ENCODE measurements at regions not wholly inside any gene's neighbourhood (a gene's known extent, or its start where the extent isn't known, plus 50 kb on each side); places are given as distances from the start of the nearest gene placed in this dataset.
A peak's percentile ranks its signal among the peaks of the same experiment; 100 is the strongest.

DNA sequence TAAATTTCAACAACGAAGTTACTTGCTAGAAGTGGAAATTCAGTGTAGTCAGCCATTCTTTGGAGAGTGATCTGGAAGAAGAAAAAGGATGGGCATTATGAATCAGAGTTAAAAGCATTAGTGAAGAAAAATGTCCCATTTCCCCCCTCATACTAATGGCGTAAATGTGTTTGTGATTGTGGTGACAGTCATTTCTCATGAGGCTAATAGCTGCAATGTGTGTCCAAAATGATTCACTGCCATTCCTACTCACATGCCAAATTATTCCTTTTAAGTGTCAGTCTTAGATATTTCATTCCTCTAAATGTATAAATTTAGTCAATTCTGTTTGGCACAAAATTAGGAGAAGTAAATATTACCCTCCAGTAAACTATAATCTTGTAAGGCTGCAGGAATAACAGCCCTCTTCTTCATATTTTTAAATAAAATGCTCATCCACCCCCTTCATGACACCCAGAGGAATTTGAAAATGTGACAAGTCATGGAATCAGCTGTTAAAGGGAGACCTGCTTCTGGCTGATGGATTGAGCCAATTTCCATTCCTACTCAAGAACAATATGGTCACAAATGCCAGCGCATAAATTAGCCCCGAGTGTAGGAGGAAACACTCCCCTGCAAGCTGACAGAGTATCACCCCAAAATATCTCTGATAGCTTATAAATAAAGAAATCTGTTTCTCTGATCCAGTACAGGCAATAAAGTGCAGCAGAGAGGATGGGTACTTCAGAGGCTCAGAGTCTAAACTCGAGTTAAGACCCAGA is 912.3 kb upstream of the SEL1L start:
- no peak for DNase-seq (ENCODE audit: low read depth)
- H3K4me3 ChIP-seq (ENCODE audit: low read length) = no peak overlapping the region
- H3K9ac ChIP-seq (ENCODE audit: low read length) = no peak overlapping the region
- H3K9me3 ChIP-seq (ENCODE audit: control insufficient read depth, low read length) = no peaks in the 10 kb centered on the region
- no peaks in the 10 kb centered on the region for H3K36me3 ChIP-seq (ENCODE audit: control insufficient read depth, insufficient read depth, low read length, severe bottlenecking)
- no peaks in the 10 kb centered on the region for H3K27me3 ChIP-seq (replicated peaks; ENCODE audit: control insufficient read depth, insufficient read depth, low read length)
- H3K4me1 ChIP-seq (ENCODE audit: control insufficient read depth, insufficient read depth, low read length) = peaks cover 14% of the 10 kb centered on the region

DNA sequence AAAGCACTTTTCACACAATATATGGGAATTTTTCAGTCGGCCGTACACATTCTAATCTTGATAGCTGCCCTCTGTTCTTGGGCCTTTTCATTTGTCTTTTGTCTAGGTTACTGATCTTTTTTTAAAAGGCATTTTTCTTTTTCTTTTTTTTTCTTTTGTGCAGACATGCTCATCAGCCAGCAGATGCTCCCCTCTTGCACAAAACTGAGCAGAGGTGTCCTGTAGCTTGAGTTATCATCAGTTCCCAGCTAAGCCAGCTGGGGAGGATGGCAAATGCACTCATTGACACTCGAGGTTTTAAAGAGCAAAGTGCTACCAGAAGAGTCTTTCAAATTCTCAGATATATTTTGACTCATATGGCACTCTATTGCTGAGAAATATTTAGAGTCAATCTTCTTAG is 913.9 kb upstream of the SEL1L start:
- Histone ChIP-seq H3K9ac (ENCODE audit: low read length) (no peak overlapping the region), H3K9me3 (ENCODE audit: control insufficient read depth, low read length) (no peaks in the 10 kb centered on the region), H3K27me3 (replicated peaks; ENCODE audit: control insufficient read depth, insufficient read depth, low read length) (no peaks in the 10 kb centered on the region), H3K36me3 (ENCODE audit: control insufficient read depth, insufficient read depth, low read length, severe bottlenecking) (no peaks in the 10 kb centered on the region), H3K4me1 (ENCODE audit: control insufficient read depth, insufficient read depth, low read length) (peaks cover 14% of the 10 kb centered on the region), H3K4me3 (ENCODE audit: low read length) (no peak overlapping the region)
- no peak for DNase-seq (ENCODE audit: low read depth)

DNA sequence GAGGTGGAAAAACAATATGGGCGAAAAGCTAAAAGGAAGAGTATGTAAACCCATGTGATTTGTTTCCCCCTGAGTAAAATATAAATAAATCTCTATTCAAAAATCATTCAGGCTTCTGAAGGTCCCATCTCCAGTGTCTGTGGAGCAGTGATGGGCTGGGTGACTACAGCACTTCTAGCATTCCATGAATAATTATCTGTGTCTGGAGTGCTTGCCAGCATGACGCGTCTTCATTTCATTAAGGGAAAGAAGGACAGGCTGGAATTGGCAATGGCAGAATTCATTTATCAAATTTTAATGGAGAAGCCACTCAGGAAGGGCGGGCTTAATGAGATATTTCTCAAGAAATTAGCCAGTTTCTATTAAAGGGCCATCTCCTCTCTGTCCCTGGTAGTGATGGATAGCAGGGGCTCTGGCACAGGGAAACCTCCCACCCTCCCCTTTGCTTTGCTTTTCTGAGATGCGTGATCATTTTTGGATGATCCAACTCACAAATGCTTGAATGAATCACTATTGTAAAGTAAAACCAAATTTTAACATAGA is 916.3 kb upstream of the SEL1L start:
- DNase-seq (ENCODE audit: low read depth) = no peak
- Histone ChIP-seq H3K36me3 (ENCODE audit: control insufficient read depth, insufficient read depth, low read length, severe bottlenecking) (no peaks in the 10 kb centered on the region), H3K4me1 (ENCODE audit: control insufficient read depth, insufficient read depth, low read length) (peaks cover 14% of the 10 kb centered on the region), H3K9me3 (ENCODE audit: control insufficient read depth, low read length) (no peaks in the 10 kb centered on the region), H3K9ac (ENCODE audit: low read length) (no peak overlapping the region), H3K4me3 (ENCODE audit: low read length) (peak overlapping the region; percentile 11), H3K27me3 (replicated peaks; ENCODE audit: control insufficient read depth, insufficient read depth, low read length) (no peaks in the 10 kb centered on the region)

DNA sequence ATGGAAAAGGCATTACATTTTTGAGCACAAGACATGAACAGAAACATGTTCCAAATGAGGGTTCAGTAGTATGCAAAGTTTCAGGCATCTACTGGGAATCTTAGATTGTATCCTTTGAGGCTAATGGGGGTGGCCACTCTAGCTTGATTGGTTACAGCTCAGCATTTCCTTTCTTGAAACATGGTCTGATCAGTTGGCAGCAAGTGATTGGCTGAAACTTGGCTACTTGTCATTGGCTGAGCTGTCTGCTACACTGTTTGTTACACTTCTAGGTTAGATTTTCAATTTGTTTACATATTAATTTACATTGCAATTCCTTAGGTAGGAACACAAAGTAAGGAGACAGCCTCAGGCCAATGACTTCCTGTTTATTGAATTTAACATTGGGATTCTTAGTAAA is 918.0 kb upstream of the SEL1L start:
- Histone ChIP-seq H3K9me3 (ENCODE audit: control insufficient read depth, low read length) (no peaks in the 10 kb centered on the region), H3K36me3 (ENCODE audit: control insufficient read depth, insufficient read depth, low read length, severe bottlenecking) (no peaks in the 10 kb centered on the region), H3K4me1 (ENCODE audit: control insufficient read depth, insufficient read depth, low read length) (peaks cover 10% of the 10 kb centered on the region), H3K9ac (ENCODE audit: low read length) (no peak overlapping the region), H3K27me3 (replicated peaks; ENCODE audit: control insufficient read depth, insufficient read depth, low read length) (no peaks in the 10 kb centered on the region), H3K4me3 (ENCODE audit: low read length) (no peak overlapping the region)
- no peak for DNase-seq (ENCODE audit: low read depth)

DNA sequence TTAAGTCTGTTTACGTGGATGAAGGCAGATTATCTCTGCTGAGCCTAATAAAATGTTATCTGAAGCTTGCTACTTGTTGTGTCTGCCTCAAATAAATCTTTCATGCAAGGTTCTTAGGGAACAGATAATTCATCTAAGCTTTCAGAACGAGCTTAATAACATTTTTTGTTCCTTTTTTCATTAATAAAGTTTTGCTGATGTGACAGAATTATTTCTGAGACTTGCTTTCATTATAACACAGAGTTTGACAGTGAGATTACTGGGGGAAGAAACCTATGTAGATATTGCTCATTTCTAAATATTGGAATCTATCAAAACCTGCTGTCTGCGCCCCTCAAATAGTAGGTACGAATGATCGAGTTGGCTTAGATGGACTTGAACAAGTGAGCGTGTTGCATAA is 948.7 kb upstream of the SEL1L start:
- H3K27me3 ChIP-seq (replicated peaks; ENCODE audit: control insufficient read depth, insufficient read depth, low read length) = no peaks in the 10 kb centered on the region
- no peak for DNase-seq (ENCODE audit: low read depth)

DNA sequence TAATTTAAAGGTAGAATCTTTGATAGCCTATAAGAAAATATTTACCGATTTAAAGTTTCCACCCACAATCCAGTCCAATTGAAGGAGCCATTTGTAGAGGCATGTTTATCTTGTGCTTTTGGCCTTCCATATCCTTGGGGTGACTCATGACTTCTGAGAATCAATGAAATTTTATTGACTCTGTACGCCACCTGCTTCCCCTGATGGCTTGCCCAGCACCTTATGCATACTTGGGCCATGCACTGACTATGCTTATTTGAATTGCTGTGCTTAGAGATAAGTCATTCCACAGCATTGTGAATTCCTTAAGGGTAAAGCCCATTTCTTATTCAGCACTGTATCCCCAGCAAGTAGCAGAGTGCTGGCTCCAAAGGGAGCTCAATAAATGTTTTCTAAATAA is 954.8 kb upstream of the SEL1L start:
- Histone ChIP-seq H3K36me3 (ENCODE audit: control insufficient read depth, insufficient read depth, low read length, severe bottlenecking) (no peaks in the 10 kb centered on the region), H3K9ac (ENCODE audit: low read length) (no peak overlapping the region), H3K4me3 (ENCODE audit: low read length) (no peak overlapping the region), H3K4me1 (ENCODE audit: control insufficient read depth, insufficient read depth, low read length) (no peaks in the 10 kb centered on the region), H3K27me3 (replicated peaks; ENCODE audit: control insufficient read depth, insufficient read depth, low read length) (no peaks in the 10 kb centered on the region), H3K9me3 (ENCODE audit: control insufficient read depth, low read length) (no peaks in the 10 kb centered on the region)
- no peak for DNase-seq (ENCODE audit: low read depth)

More for the DNA sequence above, 948.7 kb upstream of the SEL1L start:
- H3K36me3 ChIP-seq (ENCODE audit: control insufficient read depth, insufficient read depth, low read length, severe bottlenecking) = no peaks in the 10 kb centered on the region
- H3K9ac ChIP-seq (ENCODE audit: low read length) = no peak overlapping the region
- H3K4me1 ChIP-seq (ENCODE audit: control insufficient read depth, insufficient read depth, low read length) = no peaks in the 10 kb centered on the region
- H3K4me3 ChIP-seq (ENCODE audit: low read length) = no peak overlapping the region
- no peaks in the 10 kb centered on the region for H3K9me3 ChIP-seq (ENCODE audit: control insufficient read depth, low read length)

DNA sequence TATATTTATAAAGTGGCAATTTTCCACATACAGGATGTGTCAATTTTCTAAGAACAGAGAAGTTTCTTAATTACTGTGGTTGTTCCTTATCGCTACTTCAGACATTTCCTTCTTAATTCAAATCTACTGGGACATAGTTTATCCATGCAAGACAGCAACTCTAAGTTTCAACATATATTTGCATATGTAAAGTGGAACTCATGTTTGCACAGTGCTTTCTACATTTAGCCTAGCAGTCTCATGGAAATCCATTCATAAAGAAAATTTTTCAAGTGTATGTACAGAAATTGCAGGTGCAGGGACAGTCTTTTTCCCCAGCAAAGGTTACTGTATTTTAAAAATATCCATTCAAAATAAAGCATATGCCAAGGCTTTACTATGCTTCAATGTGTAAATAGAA is 956.7 kb upstream of the SEL1L start:
- H3K36me3 ChIP-seq (ENCODE audit: control insufficient read depth, insufficient read depth, low read length, severe bottlenecking) = no peaks in the 10 kb centered on the region
- H3K27me3 ChIP-seq (replicated peaks; ENCODE audit: control insufficient read depth, insufficient read depth, low read length) = no peaks in the 10 kb centered on the region
- H3K4me3 ChIP-seq (ENCODE audit: low read length) = no peak overlapping the region
- H3K9ac ChIP-seq (ENCODE audit: low read length) = no peak overlapping the region
- H3K4me1 ChIP-seq (ENCODE audit: control insufficient read depth, insufficient read depth, low read length) = no peaks in the 10 kb centered on the region
- DNase-seq (ENCODE audit: low read depth) = no peak
- no peaks in the 10 kb centered on the region for H3K9me3 ChIP-seq (ENCODE audit: control insufficient read depth, low read length)

DNA sequence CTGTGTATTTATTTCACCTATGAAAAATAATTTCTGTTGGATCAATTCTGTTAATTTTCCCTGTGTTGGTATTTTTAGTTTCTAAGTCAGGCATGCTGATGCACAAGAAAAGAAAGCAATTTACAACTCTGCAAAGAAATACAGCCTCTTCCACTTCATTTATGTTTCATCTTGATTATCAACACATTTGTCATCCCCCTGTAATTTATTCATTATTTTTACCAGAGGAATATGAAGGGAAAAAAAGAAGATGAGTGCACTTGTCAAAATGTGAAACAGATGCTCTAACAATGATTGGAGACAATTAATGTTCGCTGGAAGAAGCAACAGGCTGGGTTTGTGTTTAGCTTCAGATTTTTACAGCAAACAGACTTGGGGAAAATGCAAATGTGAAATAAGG is 958.5 kb upstream of the SEL1L start:
- H3K27me3 ChIP-seq (replicated peaks; ENCODE audit: control insufficient read depth, insufficient read depth, low read length) = no peaks in the 10 kb centered on the region
- DNase-seq (ENCODE audit: low read depth) = no peak
- H3K9ac ChIP-seq (ENCODE audit: low read length) = no peak overlapping the region
- H3K4me3 ChIP-seq (ENCODE audit: low read length) = no peak overlapping the region
- no peaks in the 10 kb centered on the region for H3K9me3 ChIP-seq (ENCODE audit: control insufficient read depth, low read length)
- H3K36me3 ChIP-seq (ENCODE audit: control insufficient read depth, insufficient read depth, low read length, severe bottlenecking) = no peaks in the 10 kb centered on the region
- no peaks in the 10 kb centered on the region for H3K4me1 ChIP-seq (ENCODE audit: control insufficient read depth, insufficient read depth, low read length)

DNA sequence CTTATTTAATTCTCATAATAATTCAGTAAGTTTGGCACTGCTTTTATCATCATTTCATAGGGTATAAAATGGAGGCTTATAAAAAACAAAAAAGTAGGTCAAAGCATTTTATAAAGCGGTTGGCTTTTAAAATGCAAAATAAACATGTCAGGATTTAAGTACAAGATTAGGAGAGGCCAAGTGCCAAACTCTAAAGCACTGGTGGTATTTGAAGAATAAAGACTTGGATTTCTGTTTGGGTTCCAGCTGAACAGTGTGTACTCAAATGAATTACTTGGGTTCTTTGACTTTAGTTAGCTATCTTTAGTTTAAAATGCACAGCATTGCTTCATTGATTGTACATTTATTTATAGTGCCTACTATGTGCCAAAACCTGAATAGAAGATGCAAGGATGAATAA is 966.6 kb upstream of the SEL1L start:
- Histone ChIP-seq H3K36me3 (ENCODE audit: control insufficient read depth, insufficient read depth, low read length, severe bottlenecking) (no peaks in the 10 kb centered on the region), H3K4me3 (ENCODE audit: low read length) (no peak overlapping the region), H3K9ac (ENCODE audit: low read length) (no peak overlapping the region), H3K9me3 (ENCODE audit: control insufficient read depth, low read length) (no peaks in the 10 kb centered on the region), H3K4me1 (ENCODE audit: control insufficient read depth, insufficient read depth, low read length) (no peaks in the 10 kb centered on the region), H3K27me3 (replicated peaks; ENCODE audit: control insufficient read depth, insufficient read depth, low read length) (no peaks in the 10 kb centered on the region)
- no peak for DNase-seq (ENCODE audit: low read depth)

DNA sequence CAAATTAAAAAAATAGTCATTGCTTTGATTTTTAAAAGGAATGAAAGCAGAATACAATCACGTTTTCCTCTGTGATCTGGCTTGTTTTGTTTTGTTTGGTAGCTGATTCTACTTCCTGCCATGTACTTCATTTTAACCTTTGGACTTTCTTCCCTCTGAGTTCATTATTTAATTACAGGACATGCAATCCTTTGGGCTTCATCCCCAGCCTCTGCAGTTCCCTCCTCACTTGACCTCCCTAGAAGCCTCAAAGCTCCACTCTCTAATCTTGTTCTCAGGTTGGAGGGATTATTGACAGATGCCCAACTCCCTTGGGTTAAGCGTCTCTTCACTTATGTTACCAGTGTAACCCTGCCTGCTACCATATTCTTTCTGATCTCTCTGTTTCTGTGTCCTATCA is 967.9 kb upstream of the SEL1L start:
- Histone ChIP-seq H3K4me3 (ENCODE audit: low read length) (no peak overlapping the region), H3K27me3 (replicated peaks; ENCODE audit: control insufficient read depth, insufficient read depth, low read length) (no peaks in the 10 kb centered on the region), H3K9ac (ENCODE audit: low read length) (no peak overlapping the region), H3K9me3 (ENCODE audit: control insufficient read depth, low read length) (no peaks in the 10 kb centered on the region), H3K4me1 (ENCODE audit: control insufficient read depth, insufficient read depth, low read length) (no peaks in the 10 kb centered on the region), H3K36me3 (ENCODE audit: control insufficient read depth, insufficient read depth, low read length, severe bottlenecking) (no peaks in the 10 kb centered on the region)
- no peak for DNase-seq (ENCODE audit: low read depth)

DNA sequence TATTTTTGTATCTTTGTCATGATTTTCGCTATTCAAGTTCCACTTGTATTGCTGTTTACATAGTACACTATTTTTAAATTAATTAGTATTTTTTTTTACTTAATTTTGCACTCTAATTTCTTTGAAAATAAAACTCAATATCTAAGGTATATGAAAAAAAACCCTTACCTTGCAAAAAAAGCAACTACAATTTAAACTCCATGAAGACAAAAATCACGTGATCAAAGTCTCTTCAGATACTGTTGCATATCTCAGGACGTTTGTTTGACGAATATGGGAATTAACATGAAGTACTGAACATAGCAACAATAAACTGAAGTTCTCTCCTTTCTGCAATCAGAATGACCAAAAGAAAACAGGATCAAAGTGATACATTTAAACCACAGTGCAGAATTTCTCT is 968.4 kb upstream of the SEL1L start:
- H3K27me3 ChIP-seq (replicated peaks; ENCODE audit: control insufficient read depth, insufficient read depth, low read length) = no peaks in the 10 kb centered on the region
- no peak for DNase-seq (ENCODE audit: low read depth)

DNA sequence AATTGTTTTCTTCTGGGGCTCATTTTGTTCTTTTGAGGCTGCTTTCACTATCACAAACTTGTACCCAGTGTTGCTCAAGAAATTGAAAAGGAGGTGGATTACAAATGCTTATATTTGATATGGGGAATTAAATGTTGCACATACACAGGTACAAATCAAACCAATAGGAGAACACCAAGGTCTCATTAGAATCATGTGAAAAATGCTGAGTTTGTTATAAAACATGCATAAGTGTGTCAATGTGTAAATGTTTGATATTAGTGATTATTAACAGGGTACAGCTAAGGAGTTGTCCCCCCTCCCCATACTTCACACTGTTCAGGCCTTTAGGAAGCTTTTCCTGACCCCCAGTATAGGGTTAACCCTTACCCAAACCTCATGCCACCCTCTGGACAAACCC is 971.2 kb upstream of the SEL1L start:
- no peaks in the 10 kb centered on the region for H3K27me3 ChIP-seq (replicated peaks; ENCODE audit: control insufficient read depth, insufficient read depth, low read length)
- no peaks in the 10 kb centered on the region for H3K4me1 ChIP-seq (ENCODE audit: control insufficient read depth, insufficient read depth, low read length)
- H3K4me3 ChIP-seq (ENCODE audit: low read length) = no peak overlapping the region
- no peak overlapping the region for H3K9ac ChIP-seq (ENCODE audit: low read length)
- no peaks in the 10 kb centered on the region for H3K9me3 ChIP-seq (ENCODE audit: control insufficient read depth, low read length)
- no peaks in the 10 kb centered on the region for H3K36me3 ChIP-seq (ENCODE audit: control insufficient read depth, insufficient read depth, low read length, severe bottlenecking)
- DNase-seq (ENCODE audit: low read depth) = no peak

More for the DNA sequence above, 968.4 kb upstream of the SEL1L start:
- Histone ChIP-seq H3K4me1 (ENCODE audit: control insufficient read depth, insufficient read depth, low read length) (no peaks in the 10 kb centered on the region), H3K36me3 (ENCODE audit: control insufficient read depth, insufficient read depth, low read length, severe bottlenecking) (no peaks in the 10 kb centered on the region), H3K4me3 (ENCODE audit: low read length) (no peak overlapping the region), H3K9ac (ENCODE audit: low read length) (no peak overlapping the region), H3K9me3 (ENCODE audit: control insufficient read depth, low read length) (no peaks in the 10 kb centered on the region)

Measured in adipocyte (in vitro differentiated cells).